HepG2 (cell line): ENCODE measurements at regions not wholly inside any gene's neighbourhood (a gene's known extent, or its start where the extent isn't known, plus 50 kb on each side); places are given as distances from the start of the nearest gene placed in this dataset.

Experiments
- IKZF4 ChIP-seq: sonication (generic); formaldehyde crosslinking; IDR thresholded peaks from 2 replicates; pipeline ENCODE4 v1.5.1; 2020; ENCODE audit warnings: borderline replicate concordance, mild to moderate bottlenecking, low read depth, missing genetic modification reagents; ENCODE audit errors: not compliant biosample characterization
- IRF1 ChIP-seq: sonication (generic); formaldehyde crosslinking; IDR thresholded peaks from 2 replicates; pipeline ENCODE4 v1.4.0; 2020; ENCODE audit warnings: low read depth, mild to moderate bottlenecking, missing genetic modification reagents
- RAD21 ChIP-seq: fragments of 450-650 bp; formaldehyde crosslinking; IDR thresholded peaks from 2 replicates; pipeline ENCODE4 v1.5.0; 2020; ENCODE audit warnings: mild to moderate bottlenecking
- TCF7 ChIP-seq: sonication (generic); IDR thresholded peaks from 2 replicates; pipeline ENCODE4 v1.6.1; 2016; ENCODE audit warnings: antibody characterized with exemption, low read depth
- ZFAT ChIP-seq: sonication (generic); formaldehyde crosslinking; conservative IDR thresholded peaks from 2 replicates; pipeline ENCODE4 v1.8.1; 2023; ENCODE audit warnings: missing genetic modification reagents, inconsistent platforms
- TF ChIP-seq, protein P1 (sequence below): sonication (generic); formaldehyde crosslinking; IDR thresholded peaks from 2 replicates; pipeline ENCODE4 v1.5.0; 2020; ENCODE audit warnings: mild to moderate bottlenecking, missing genetic modification reagents, moderate library complexity
- TF ChIP-seq, protein P2 (sequence below): sonication (generic); formaldehyde crosslinking; IDR thresholded peaks from 2 replicates; pipeline ENCODE4 v1.4.0; 2020; ENCODE audit warnings: missing genetic modification reagents

GRCh38 chr14:29039171-29039570, 272.6 kb downstream of the FOXG1 start:
- no peak for TF ChIP-seq ZFAT (CRISPR knock-in tag)
- TF ChIP-seq IRF1 = no peak
- TF ChIP-seq, protein P1, sequence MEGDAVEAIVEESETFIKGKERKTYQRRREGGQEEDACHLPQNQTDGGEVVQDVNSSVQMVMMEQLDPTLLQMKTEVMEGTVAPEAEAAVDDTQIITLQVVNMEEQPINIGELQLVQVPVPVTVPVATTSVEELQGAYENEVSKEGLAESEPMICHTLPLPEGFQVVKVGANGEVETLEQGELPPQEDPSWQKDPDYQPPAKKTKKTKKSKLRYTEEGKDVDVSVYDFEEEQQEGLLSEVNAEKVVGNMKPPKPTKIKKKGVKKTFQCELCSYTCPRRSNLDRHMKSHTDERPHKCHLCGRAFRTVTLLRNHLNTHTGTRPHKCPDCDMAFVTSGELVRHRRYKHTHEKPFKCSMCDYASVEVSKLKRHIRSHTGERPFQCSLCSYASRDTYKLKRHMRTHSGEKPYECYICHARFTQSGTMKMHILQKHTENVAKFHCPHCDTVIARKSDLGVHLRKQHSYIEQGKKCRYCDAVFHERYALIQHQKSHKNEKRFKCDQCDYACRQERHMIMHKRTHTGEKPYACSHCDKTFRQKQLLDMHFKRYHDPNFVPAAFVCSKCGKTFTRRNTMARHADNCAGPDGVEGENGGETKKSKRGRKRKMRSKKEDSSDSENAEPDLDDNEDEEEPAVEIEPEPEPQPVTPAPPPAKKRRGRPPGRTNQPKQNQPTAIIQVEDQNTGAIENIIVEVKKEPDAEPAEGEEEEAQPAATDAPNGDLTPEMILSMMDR = no peak
- TF ChIP-seq IKZF4 (CRISPR knock-in tag) = no peak
- TF ChIP-seq, protein P2, sequence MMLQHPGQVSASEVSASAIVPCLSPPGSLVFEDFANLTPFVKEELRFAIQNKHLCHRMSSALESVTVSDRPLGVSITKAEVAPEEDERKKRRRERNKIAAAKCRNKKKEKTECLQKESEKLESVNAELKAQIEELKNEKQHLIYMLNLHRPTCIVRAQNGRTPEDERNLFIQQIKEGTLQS (CRISPR knock-in tag) = no peak
- no peak for TF ChIP-seq RAD21 (CRISPR knock-in tag)
- no peak for TF ChIP-seq TCF7
